Ovary (tissue), 7 donors: ENCODE measurements at regions not wholly inside any gene's neighbourhood (a gene's known extent, or its start where the extent isn't known, plus 50 kb on each side); places are given as distances from the start of the nearest gene placed in this dataset.

Source experiments
- DNase-seq, 5 donors: peaks; one replicate each; pipeline ENCODE4 v3.0.0-alpha.2; 2019 to 2020
- H3K27ac ChIP-seq, 2 donors: fragments of 200-600 bp; one replicate each; pipeline versions ENCODE4 v1.5.1 to v1.8.0; 2019 to 2022
- H3K27me3 ChIP-seq: fragments of 200-600 bp; one replicate; pipeline ENCODE4 v1.8.0; 2022
- H3K36me3 ChIP-seq: fragments of 200-600 bp; sonication (generic); one replicate; pipeline ENCODE4 v1.5.1; 2019
- H3K4me1 ChIP-seq: one replicate; pipeline ENCODE4 v1.8.1; 2013; ENCODE audit warnings: mild to moderate bottlenecking, moderate library complexity; ENCODE audit not compliant: insufficient read depth
- H3K4me3 ChIP-seq: fragments of 200-600 bp; sonication (generic); one replicate; pipeline ENCODE4 v1.5.1; 2017
- H3K9me3 ChIP-seq, 2 donors: fragments of 200-600 bp in 1 of 2; sonication (generic) in 1 of 2; one replicate each; pipeline versions ENCODE4 v1.5.1 to v1.8.1; 2013 to 2019; ENCODE audit warnings: mild to moderate bottlenecking in 1 of 2, moderate library complexity in 1 of 2
- EP300 ChIP-seq: sonication (generic); formaldehyde crosslinking; IDR thresholded peaks from one replicate; pipeline ENCODE4 v1.6.1; 2017; ENCODE audit warnings: antibody characterized with exemption
- POLR2A ChIP-seq: fragments of 450-650 bp; IDR thresholded peaks from one replicate; pipeline ENCODE4 v1.6.1; 2017; ENCODE audit warnings: antibody characterized with exemption, mild to moderate bottlenecking, moderate library complexity
- WGBS, 3 donors: extraction: QIAGEN DNeasy Blood & Tissue Kit in 1 of 3; methylation state at CpG; one replicate each; pipeline versions ENCODE4 v1.1.5 to v1.1.7; 2013 to 2017; 5-methylcytosine and 5-hydroxymethylcytosine counted together
- intact Hi-C, 4 donors: fragments of 100-400 bp; cut with DNase I; formaldehyde crosslinking; loops; one replicate each; pipeline versions ENCODE4 v1.11.0 to v1.15.1; 2022 to 2023
- TF ChIP-seq, protein P1 (sequence below), 3 donors: fragments of 450-650 bp in 2 of 3; fragments of 200-600 bp in 1 of 3; IDR thresholded peaks; one replicate each; pipeline versions ENCODE4 v1.5.1 to v1.8.0; 2016 to 2022; ENCODE audit warnings: antibody characterized with exemption in 3 of 3, mild to moderate bottlenecking in 1 of 3
- donor health status: DM: no; HTN: no; CAD: no; lungs with moderate emphysema.
- donor health status: DM: no; HTN: no; CAD: no.
- donor health status: Bipolar disorder and iron deficiency.
- donor health status: DM: no; HTN: no; CAD: no.
- donor health status: DM: yes; HTN: yes; CAD: no.

GRCh38 chr17:73800893-73801292 lies 156.6 kb upstream of the SDK2 start:
- Histone ChIP-seq H3K36me3 (no peaks in the 10 kb centered on the region), H3K4me1 (no peaks in the 10 kb centered on the region), H3K9me3 (no peaks in the 10 kb centered on the region), H3K27ac (no peak overlapping the region), H3K27me3 (no peaks in the 10 kb centered on the region), H3K4me3 (no peak overlapping the region)
- intact Hi-C loops = no loop called here
- WGBS, 3 donors = 61 to 68% (median 67%) methylated on average over 8 of the region's 8 CpGs
- TF ChIP-seq, protein P1, sequence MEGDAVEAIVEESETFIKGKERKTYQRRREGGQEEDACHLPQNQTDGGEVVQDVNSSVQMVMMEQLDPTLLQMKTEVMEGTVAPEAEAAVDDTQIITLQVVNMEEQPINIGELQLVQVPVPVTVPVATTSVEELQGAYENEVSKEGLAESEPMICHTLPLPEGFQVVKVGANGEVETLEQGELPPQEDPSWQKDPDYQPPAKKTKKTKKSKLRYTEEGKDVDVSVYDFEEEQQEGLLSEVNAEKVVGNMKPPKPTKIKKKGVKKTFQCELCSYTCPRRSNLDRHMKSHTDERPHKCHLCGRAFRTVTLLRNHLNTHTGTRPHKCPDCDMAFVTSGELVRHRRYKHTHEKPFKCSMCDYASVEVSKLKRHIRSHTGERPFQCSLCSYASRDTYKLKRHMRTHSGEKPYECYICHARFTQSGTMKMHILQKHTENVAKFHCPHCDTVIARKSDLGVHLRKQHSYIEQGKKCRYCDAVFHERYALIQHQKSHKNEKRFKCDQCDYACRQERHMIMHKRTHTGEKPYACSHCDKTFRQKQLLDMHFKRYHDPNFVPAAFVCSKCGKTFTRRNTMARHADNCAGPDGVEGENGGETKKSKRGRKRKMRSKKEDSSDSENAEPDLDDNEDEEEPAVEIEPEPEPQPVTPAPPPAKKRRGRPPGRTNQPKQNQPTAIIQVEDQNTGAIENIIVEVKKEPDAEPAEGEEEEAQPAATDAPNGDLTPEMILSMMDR (IDR thresholded peaks at IDR 0.05) = no peak
- no peak for TF ChIP-seq EP300
- no peak for TF ChIP-seq POLR2A
- DNase-seq = no peak

GRCh38 chr17:73801455-73802100 lies 157.3 kb upstream of the SDK2 start:
- 91 to 93% (median 92%) methylated on average over 8 of the region's 8 CpGs for WGBS, 3 donors

GRCh38 chr17:73802314-73802713 lies 158.1 kb upstream of the SDK2 start:
- WGBS, 3 donors = 85 to 93% (median 86%) methylated on average over 4 of the region's 4 CpGs
- Histone ChIP-seq H3K27ac (no peak overlapping the region), H3K9me3 (no peaks in the 10 kb centered on the region), H3K36me3 (no peaks in the 10 kb centered on the region), H3K4me1 (no peaks in the 10 kb centered on the region), H3K27me3 (no peaks in the 10 kb centered on the region), H3K4me3 (no peak overlapping the region)
- TF ChIP-seq, protein P1 (IDR thresholded peaks at IDR 0.05) = no peak
- TF ChIP-seq POLR2A = no peak
- TF ChIP-seq EP300 = no peak
- DNase-seq = no peak
- intact Hi-C loops = no loop called here

More at GRCh38 chr17:73801455-73802100, 157.3 kb upstream of the SDK2 start:
- Histone ChIP-seq H3K9me3 (no peaks in the 10 kb centered on the region), H3K27me3 (no peaks in the 10 kb centered on the region), H3K4me1 (no peaks in the 10 kb centered on the region), H3K27ac (no peak overlapping the region), H3K36me3 (no peaks in the 10 kb centered on the region), H3K4me3 (no peak overlapping the region)
- intact Hi-C loops = no loop called here
- no peak for DNase-seq
- TF ChIP-seq POLR2A = no peak

GRCh38 chr17:73802871-73803270 lies 158.6 kb upstream of the SDK2 start:
- Histone ChIP-seq H3K27me3 (no peaks in the 10 kb centered on the region), H3K36me3 (no peaks in the 10 kb centered on the region), H3K27ac (no peak overlapping the region), H3K9me3 (no peaks in the 10 kb centered on the region), H3K4me1 (no peaks in the 10 kb centered on the region), H3K4me3 (no peak overlapping the region)
- no peak for TF ChIP-seq EP300
- TF ChIP-seq POLR2A = no peak
- TF ChIP-seq, protein P1 (IDR thresholded peaks at IDR 0.05) = no peak
- 90 to 95% (median 91%) methylated on average over 1 of the region's 1 CpG for WGBS, 3 donors
- no peak for DNase-seq
- intact Hi-C loops = no loop called here

DNA sequence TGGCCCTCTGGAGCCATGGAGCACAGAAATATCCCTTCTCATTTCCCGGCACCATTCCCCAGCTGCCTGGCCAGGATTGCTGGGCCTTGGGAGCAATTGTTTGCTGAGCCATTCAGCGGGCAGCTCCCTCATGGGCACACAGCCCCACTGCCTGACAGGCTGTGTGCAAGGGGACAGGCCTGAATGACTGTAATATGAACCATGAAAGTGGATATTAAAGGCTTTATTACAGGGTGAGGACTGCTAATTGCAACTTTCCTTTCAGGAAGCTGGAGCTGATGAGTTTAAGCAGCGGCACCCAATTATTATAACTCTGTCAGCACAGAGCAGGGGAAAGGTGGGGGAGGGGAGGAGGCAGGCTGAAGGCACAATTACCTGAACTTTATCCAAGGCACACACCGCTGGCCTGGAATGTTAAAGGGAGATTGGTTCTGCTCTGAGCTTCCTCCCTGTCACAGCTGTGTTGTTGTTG lies 159.8 kb upstream of the SDK2 start:
- TF ChIP-seq POLR2A (no peak), EP300 (no peak)
- TF ChIP-seq, protein P1 (IDR thresholded peaks at IDR 0.05) = no peak
- H3K27me3 ChIP-seq = no peaks in the 10 kb centered on the region
- WGBS, 3 donors = 55 to 60% (median 56%) methylated on average over 4 of the region's 4 CpGs

More for the DNA sequence above, 159.8 kb upstream of the SDK2 start:
- no peak for DNase-seq
- H3K27ac ChIP-seq = no peak overlapping the region
- no peak overlapping the region for H3K4me3 ChIP-seq
- H3K36me3 ChIP-seq = no peaks in the 10 kb centered on the region
- intact Hi-C loops = no loop called here
- H3K4me1 ChIP-seq = no peaks in the 10 kb centered on the region
- no peaks in the 10 kb centered on the region for H3K9me3 ChIP-seq
